Endometrium (tissue), 2 donors: ENCODE measurements at regions not wholly inside any gene's neighbourhood (a gene's known extent, or its start where the extent isn't known, plus 50 kb on each side); places are given as distances from the start of the nearest gene placed in this dataset.

Source experiments
- FAIRE-seq: peaks from 2 replicates; lab custom pipeline; 2012; peaks lifted over from hg19 to GRCh38; lab: Jason Lieb, UNC
- donor health status: control.
- donor health status: control.

- no peak for FAIRE-seq
These were observed 207.4 kb downstream of the DLL1 start for GRCh38 chr6:170083236-170084051.

- no peak for FAIRE-seq
These were observed 208.2 kb downstream of the DLL1 start for GRCh38 chr6:170082531-170083187.

- no peak for FAIRE-seq
These were observed 208.8 kb downstream of the DLL1 start for GRCh38 chr6:170082067-170082466.

GRCh38 chr6:170081556-170081955 lies 209.3 kb downstream of the DLL1 start:
- no peak for FAIRE-seq

GRCh38 chr6:170080828-170081371 lies 210.0 kb downstream of the DLL1 start:
- no peak for FAIRE-seq

GRCh38 chr6:170080169-170080827 lies 210.6 kb downstream of the DLL1 start:
- no peak for FAIRE-seq

- FAIRE-seq = no peak
These were observed 214.3 kb downstream of the DLL1 start for GRCh38 chr6:170076466-170077165.

GRCh38 chr6:170075659-170076223 lies 215.1 kb downstream of the DLL1 start:
- no peak for FAIRE-seq

GRCh38 chr6:170074907-170075306 lies 216.0 kb downstream of the DLL1 start:
- FAIRE-seq = no peak

- FAIRE-seq = no peak
These were observed 216.4 kb downstream of the DLL1 start for GRCh38 chr6:170074435-170074834.

GRCh38 chr6:170073846-170074245 lies 217.0 kb downstream of the DLL1 start:
- FAIRE-seq = no peak

- no peak for FAIRE-seq
These were observed 218.6 kb downstream of the DLL1 start for GRCh38 chr6:170072246-170072645.

GRCh38 chr6:170069611-170070010 lies 221.3 kb downstream of the DLL1 start:
- FAIRE-seq = no peak

- FAIRE-seq = no peak
These were observed 222.4 kb downstream of the DLL1 start for GRCh38 chr6:170068496-170068895.

- no peak for FAIRE-seq
These were observed 222.9 kb downstream of the DLL1 start for GRCh38 chr6:170067923-170068360.

- FAIRE-seq = no peak
These were observed 223.7 kb downstream of the DLL1 start for GRCh38 chr6:170067181-170067641.

GRCh38 chr6:170066679-170067078 lies 224.2 kb downstream of the DLL1 start:
- no peak for FAIRE-seq

- FAIRE-seq = no peak
These were observed 226.9 kb downstream of the DLL1 start for GRCh38 chr6:170063851-170064602.

GRCh38 chr6:170063431-170063830 lies 227.4 kb downstream of the DLL1 start:
- FAIRE-seq = no peak

- FAIRE-seq = no peak
These were observed 228.0 kb downstream of the DLL1 start for GRCh38 chr6:170062915-170063241.
